ENCODE measurements at regions not wholly inside any gene's neighbourhood (a gene's known extent, or its start where the extent isn't known, plus 50 kb on each side); places are given as distances from the start of the nearest gene placed in this dataset.

GRCh38 chr4:173590697-173591096, 60.7 kb upstream of the HAND2 start:
- no peak for TF ChIP-seq CTCF (IDR thresholded peaks at IDR 0.05)
- TF ChIP-seq EZH2 (IDR thresholded peaks at IDR 0.05), result no peak
- TF ChIP-seq EZH2phosphoT487 (IDR thresholded peaks at IDR 0.05), result no peak
